ENCODE measurements at regions not wholly inside any gene's neighbourhood (a gene's known extent, or its start where the extent isn't known, plus 50 kb on each side); places are given as distances from the start of the nearest gene placed in this dataset.

GRCh38 chr6:85273870-85274269 lies 176.0 kb upstream of the NT5E start:
- no peaks in the 10 kb centered on the region for H3K36me3 ChIP-seq (ENCODE audit: control insufficient read depth in 4 of 4, insufficient read depth in 3 of 4, low read depth in 1 of 4, low read length in 3 of 4)
- H3K4me3 ChIP-seq (ENCODE audit: low read depth in 1 of 3, low read length in 3 of 3): no peak overlapping the region
- DNase-seq (ENCODE audit: low spot score): no peak
- H3K9me3 ChIP-seq (ENCODE audit: control insufficient read depth in 4 of 4, low read length in 3 of 4): no peaks in the 10 kb centered on the region
- no peaks in the 10 kb centered on the region for H3K27me3 ChIP-seq (ENCODE audit: control insufficient read depth in 4 of 4, insufficient read depth in 4 of 4, low read length in 3 of 4)
- TF ChIP-seq HNF4A (conservative IDR thresholded peaks at IDR 0.05) (no peak), ZBTB33 (IDR thresholded peaks at IDR 0.05) (no peak), HNF4G (IDR thresholded peaks at IDR 0.05) (no peak)
- H3K27ac ChIP-seq (ENCODE audit: low read depth in 1 of 2, low read length in 2 of 2): no peak overlapping the region
- no peak overlapping the region for H3K9ac ChIP-seq (ENCODE audit: low read depth in 1 of 2, low read length in 2 of 2)
- H3K4me1 ChIP-seq (ENCODE audit: control insufficient read depth in 4 of 4, insufficient read depth in 4 of 4, low read length in 3 of 4): no peaks in the 10 kb centered on the region

- no peaks in the 10 kb centered on the region for H3K36me3 ChIP-seq (ENCODE audit: control insufficient read depth in 4 of 4, insufficient read depth in 3 of 4, low read depth in 1 of 4, low read length in 3 of 4)
- no peak for DNase-seq (ENCODE audit: low spot score)
- no peak for TF ChIP-seq REST (IDR thresholded peaks at IDR 0.05)
- no peak for TF ChIP-seq TAF1 (conservative IDR thresholded peaks at IDR 0.05)
- TF ChIP-seq SP1 (IDR thresholded peaks at IDR 0.05): no peak
- TF ChIP-seq GABPA (IDR thresholded peaks at IDR 0.05 in 1 of 2, conservative IDR thresholded peaks at IDR 0.05 in 1 of 2): no peak
- TF ChIP-seq FOXA1 (IDR thresholded peaks at IDR 0.05): no peak
- no peak for TF ChIP-seq YY1 (IDR thresholded peaks at IDR 0.05)
- no peak for TF ChIP-seq ZBTB33 (IDR thresholded peaks at IDR 0.05)
- no peak for TF ChIP-seq JUND (IDR thresholded peaks at IDR 0.05)
- no peak for TF ChIP-seq HNF4G (IDR thresholded peaks at IDR 0.05)
- no peak for TF ChIP-seq RAD21 (IDR thresholded peaks at IDR 0.05)
These were observed 176.8 kb upstream of the NT5E start for GRCh38 chr6:85273046-85273445.

GRCh38 chr6:85272592-85272991 lies 177.3 kb upstream of the NT5E start:
- Histone ChIP-seq H3K27me3 (ENCODE audit: control insufficient read depth in 4 of 4, insufficient read depth in 4 of 4, low read length in 3 of 4) (no peaks in the 10 kb centered on the region), H3K4me1 (ENCODE audit: control insufficient read depth in 4 of 4, insufficient read depth in 4 of 4, low read length in 3 of 4) (no peaks in the 10 kb centered on the region), H3K4me3 (ENCODE audit: low read depth in 1 of 3, low read length in 3 of 3) (no peak overlapping the region), H3K27ac (ENCODE audit: low read depth in 1 of 2, low read length in 2 of 2) (no peak overlapping the region), H3K9ac (ENCODE audit: low read depth in 1 of 2, low read length in 2 of 2) (no peak overlapping the region), H3K9me3 (ENCODE audit: control insufficient read depth in 4 of 4, low read length in 3 of 4) (no peaks in the 10 kb centered on the region), H3K36me3 (ENCODE audit: control insufficient read depth in 4 of 4, insufficient read depth in 3 of 4, low read depth in 1 of 4, low read length in 3 of 4) (no peaks in the 10 kb centered on the region)
- no peak for TF ChIP-seq RXRA (IDR thresholded peaks at IDR 0.05)
- TF ChIP-seq ATF3 (IDR thresholded peaks at IDR 0.05): no peak
- TF ChIP-seq HNF4G (IDR thresholded peaks at IDR 0.05): no peak
- TF ChIP-seq SP1 (IDR thresholded peaks at IDR 0.05): no peak
- no peak for TF ChIP-seq FOXA1 (IDR thresholded peaks at IDR 0.05)
- no peak for TF ChIP-seq GABPA (IDR thresholded peaks at IDR 0.05 in 1 of 2, conservative IDR thresholded peaks at IDR 0.05 in 1 of 2)
- TF ChIP-seq HNF4A (conservative IDR thresholded peaks at IDR 0.05): no peak
- WGBS: 57% methylated on average over 3 of the region's 3 CpGs
- no peak for DNase-seq (ENCODE audit: low spot score)

More at GRCh38 chr6:85273046-85273445, 176.8 kb upstream of the NT5E start:
- no peaks in the 10 kb centered on the region for H3K9me3 ChIP-seq (ENCODE audit: control insufficient read depth in 4 of 4, low read length in 3 of 4)
- H3K4me1 ChIP-seq (ENCODE audit: control insufficient read depth in 4 of 4, insufficient read depth in 4 of 4, low read length in 3 of 4): no peaks in the 10 kb centered on the region
- H3K9ac ChIP-seq (ENCODE audit: low read depth in 1 of 2, low read length in 2 of 2): no peak overlapping the region
- H3K27me3 ChIP-seq (ENCODE audit: control insufficient read depth in 4 of 4, insufficient read depth in 4 of 4, low read length in 3 of 4): no peaks in the 10 kb centered on the region
- no peak overlapping the region for H3K4me3 ChIP-seq (ENCODE audit: low read depth in 1 of 3, low read length in 3 of 3)
- 74% methylated on average over 4 of the region's 4 CpGs for WGBS
- no peak overlapping the region for H3K27ac ChIP-seq (ENCODE audit: low read depth in 1 of 2, low read length in 2 of 2)
